ENCODE measurements at regions not wholly inside any gene's neighbourhood (a gene's known extent, or its start where the extent isn't known, plus 50 kb on each side); places are given as distances from the start of the nearest gene placed in this dataset.

GRCh38 chr2:114248648-114249047, 193.8 kb upstream of the DPP10 start:
- TF ChIP-seq POLR2AphosphoS5 (IDR thresholded peaks at IDR 0.05; ENCODE audit: low read depth, low read length), result no peak
- no peak for TF ChIP-seq TAF1 (IDR thresholded peaks at IDR 0.05; ENCODE audit: borderline replicate concordance, low read depth, low read length)
- no peak for TF ChIP-seq POLR2A (IDR thresholded peaks at IDR 0.05; ENCODE audit: low read depth, low read length)

Data from GM12892 (cell line).